Smooth muscle cell (in vitro differentiated cells): ENCODE measurements at regions not wholly inside any gene's neighbourhood (a gene's known extent, or its start where the extent isn't known, plus 50 kb on each side); places are given as distances from the start of the nearest gene placed in this dataset.

Experiments
- DNase-seq: peaks from one replicate; lab custom pipeline; 2025; ENCODE audit not compliant: unreplicated experiment; lab: John Stamatoyannopoulos, UW
- H2AFZ ChIP-seq: fragments of 200-600 bp; sonication (generic); 2 replicates; pipeline ENCODE4 v1.6.0; 2016; ENCODE audit warnings: antibody characterized with exemption, low read depth, mild to moderate bottlenecking
- H3F3A ChIP-seq: fragments of 200-600 bp; sonication (generic); 2 replicates; pipeline ENCODE4 v1.6.0; 2017; ENCODE audit warnings: antibody characterized with exemption, low read depth
- H3K27ac ChIP-seq: fragments of 200-600 bp; sonication (generic); 2 replicates; pipeline ENCODE4 v1.5.1; 2016; ENCODE audit warnings: low read depth, mild to moderate bottlenecking
- H3K27me3 ChIP-seq: fragments of 200-600 bp; sonication (generic); 2 replicates; pipeline ENCODE4 v1.6.1; 2016; ENCODE audit warnings: low read depth, mild to moderate bottlenecking
- H3K36me3 ChIP-seq: fragments of 200-600 bp; sonication (generic); 2 replicates; pipeline ENCODE4 v1.5.1; 2016; ENCODE audit warnings: low read depth
- H3K4me1 ChIP-seq: fragments of 200-600 bp; sonication (generic); 2 replicates; pipeline ENCODE4 v1.5.1; 2016; ENCODE audit warnings: low read depth
- H3K4me2 ChIP-seq: fragments of 200-600 bp; sonication (generic); 2 replicates; pipeline ENCODE4 v1.6.0; 2016; ENCODE audit warnings: mild to moderate bottlenecking
- H3K4me3 ChIP-seq: fragments of 200-600 bp; sonication (generic); 2 replicates; pipeline ENCODE4 v1.5.1; 2016; ENCODE audit warnings: mild to moderate bottlenecking
- H3K79me2 ChIP-seq: fragments of 200-600 bp; sonication (generic); 2 replicates; pipeline ENCODE4 v1.6.0; 2016; ENCODE audit warnings: low read depth, mild to moderate bottlenecking
- H3K9ac ChIP-seq: fragments of 200-600 bp; sonication (generic); 2 replicates; pipeline ENCODE4 v1.6.0; 2016; ENCODE audit warnings: low read depth
- H3K9me3 ChIP-seq: fragments of 200-600 bp; sonication (generic); replicated peaks from 2 replicates; pipeline ENCODE4 v1.5.1; 2016; ENCODE audit warnings: low read depth
- H4K20me1 ChIP-seq: fragments of 200-600 bp; sonication (generic); 2 replicates; pipeline ENCODE4 v1.6.0; 2016; ENCODE audit warnings: low read depth
- WGBS: methylation state at CpG from one replicate; pipeline ENCODE4 v1.1.7; 2016; ENCODE audit warnings: low lambda C conversion rate; 5-methylcytosine and 5-hydroxymethylcytosine counted together
- TF ChIP-seq, protein P1 (sequence below): fragments of 200-600 bp; sonication (generic); IDR thresholded peaks from 2 replicates; pipeline ENCODE4 v1.5.1; 2017; ENCODE audit warnings: borderline replicate concordance, mild to moderate bottlenecking, antibody characterized with exemption; ENCODE audit not compliant: insufficient read depth, poor library complexity, severe bottlenecking

- Histone ChIP-seq H3K4me3 (no peak overlapping the region), H3K27ac (no peak overlapping the region), H3F3A (no peaks in the 10 kb centered on the region), H3K27me3 (no peaks in the 10 kb centered on the region), H3K4me1 (peaks cover 3% of the 10 kb centered on the region), H3K9ac (no peak overlapping the region), H3K9me3 (no peaks in the 10 kb centered on the region), H3K4me2 (no peak overlapping the region), H3K79me2 (no peaks in the 10 kb centered on the region), H3K36me3 (no peaks in the 10 kb centered on the region), H2AFZ (no peak overlapping the region), H4K20me1 (no peaks in the 10 kb centered on the region)
- WGBS: 84% methylated on average over 3 of the region's 3 CpGs
- DNase-seq: no peak
- TF ChIP-seq, protein P1, sequence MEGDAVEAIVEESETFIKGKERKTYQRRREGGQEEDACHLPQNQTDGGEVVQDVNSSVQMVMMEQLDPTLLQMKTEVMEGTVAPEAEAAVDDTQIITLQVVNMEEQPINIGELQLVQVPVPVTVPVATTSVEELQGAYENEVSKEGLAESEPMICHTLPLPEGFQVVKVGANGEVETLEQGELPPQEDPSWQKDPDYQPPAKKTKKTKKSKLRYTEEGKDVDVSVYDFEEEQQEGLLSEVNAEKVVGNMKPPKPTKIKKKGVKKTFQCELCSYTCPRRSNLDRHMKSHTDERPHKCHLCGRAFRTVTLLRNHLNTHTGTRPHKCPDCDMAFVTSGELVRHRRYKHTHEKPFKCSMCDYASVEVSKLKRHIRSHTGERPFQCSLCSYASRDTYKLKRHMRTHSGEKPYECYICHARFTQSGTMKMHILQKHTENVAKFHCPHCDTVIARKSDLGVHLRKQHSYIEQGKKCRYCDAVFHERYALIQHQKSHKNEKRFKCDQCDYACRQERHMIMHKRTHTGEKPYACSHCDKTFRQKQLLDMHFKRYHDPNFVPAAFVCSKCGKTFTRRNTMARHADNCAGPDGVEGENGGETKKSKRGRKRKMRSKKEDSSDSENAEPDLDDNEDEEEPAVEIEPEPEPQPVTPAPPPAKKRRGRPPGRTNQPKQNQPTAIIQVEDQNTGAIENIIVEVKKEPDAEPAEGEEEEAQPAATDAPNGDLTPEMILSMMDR: no peak
Observed at GRCh38 chr5:123746683-123747360, 234.8 kb downstream of the CSNK1G3 start.

GRCh38 chr5:123743990-123744583 is 232.1 kb downstream of the CSNK1G3 start:
- Histone ChIP-seq H3K79me2 (no peaks in the 10 kb centered on the region), H3K4me3 (no peak overlapping the region), H3K9ac (no peak overlapping the region), H4K20me1 (no peaks in the 10 kb centered on the region), H3K4me2 (no peak overlapping the region), H3K27ac (no peak overlapping the region), H3K27me3 (no peaks in the 10 kb centered on the region), H3K36me3 (no peaks in the 10 kb centered on the region), H3K4me1 (no peaks in the 10 kb centered on the region), H3K9me3 (no peaks in the 10 kb centered on the region), H3F3A (no peaks in the 10 kb centered on the region), H2AFZ (no peak overlapping the region)
- WGBS: 100% methylated on average over 1 of the region's 1 CpG
- DNase-seq: no peak
- TF ChIP-seq, protein P1: no peak

- H3K9ac ChIP-seq: no peak overlapping the region
- 74% methylated on average over 1 of the region's 1 CpG for WGBS
- TF ChIP-seq, protein P1: no peak
- no peaks in the 10 kb centered on the region for H3K36me3 ChIP-seq
- no peaks in the 10 kb centered on the region for H3K4me1 ChIP-seq
- H3K27me3 ChIP-seq: no peaks in the 10 kb centered on the region
- DNase-seq: no peak
- H3F3A ChIP-seq: no peaks in the 10 kb centered on the region
- no peak overlapping the region for H3K4me2 ChIP-seq
- no peaks in the 10 kb centered on the region for H3K9me3 ChIP-seq
- no peaks in the 10 kb centered on the region for H3K79me2 ChIP-seq
- H4K20me1 ChIP-seq: no peaks in the 10 kb centered on the region
- H3K27ac ChIP-seq: no peak overlapping the region
- no peak overlapping the region for H2AFZ ChIP-seq
- no peak overlapping the region for H3K4me3 ChIP-seq
Observed at GRCh38 chr5:123735384-123735783, 223.4 kb downstream of the CSNK1G3 start.

DNA sequence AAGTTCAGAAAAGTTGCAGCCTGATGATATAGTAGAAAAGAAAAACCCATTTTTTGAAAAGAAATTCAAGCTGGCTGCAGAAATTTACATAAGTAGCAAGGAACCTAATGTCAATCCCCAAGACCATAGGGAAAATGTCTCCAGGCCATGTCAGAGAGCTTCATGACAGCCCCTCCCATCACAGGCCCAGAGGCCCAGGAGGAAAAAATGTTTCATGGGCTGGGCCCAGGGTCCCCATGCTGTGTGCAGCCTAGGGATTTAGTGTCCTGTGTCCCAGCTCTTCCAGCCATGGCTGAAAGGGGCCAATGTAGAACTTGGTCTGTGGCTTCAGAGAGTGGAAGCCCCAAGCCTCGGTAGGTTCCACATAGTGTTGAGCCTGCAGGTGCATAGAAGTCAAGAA is 220.3 kb downstream of the CSNK1G3 start:
- H3K79me2 ChIP-seq: no peaks in the 10 kb centered on the region
- H3K27me3 ChIP-seq: no peaks in the 10 kb centered on the region
- H3K4me2 ChIP-seq: no peak overlapping the region
- H3K9ac ChIP-seq: no peak overlapping the region
- H3K27ac ChIP-seq: no peak overlapping the region
- WGBS: 86% methylated on average over 1 of the region's 1 CpG
- TF ChIP-seq, protein P1: no peak
- no peaks in the 10 kb centered on the region for H3K4me1 ChIP-seq
- H2AFZ ChIP-seq: no peak overlapping the region
- no peak overlapping the region for H3K4me3 ChIP-seq
- no peaks in the 10 kb centered on the region for H3K9me3 ChIP-seq
- no peaks in the 10 kb centered on the region for H3F3A ChIP-seq
- DNase-seq: no peak
- no peaks in the 10 kb centered on the region for H4K20me1 ChIP-seq
- no peaks in the 10 kb centered on the region for H3K36me3 ChIP-seq
